Upper lobe of right lung (tissue), 1 donor: ENCODE measurements at regions not wholly inside any gene's neighbourhood (a gene's known extent, or its start where the extent isn't known, plus 50 kb on each side); places are given as distances from the start of the nearest gene placed in this dataset.

Source experiments
- ATAC-seq: fragments of 200-7000 bp; cut with Tn5 transposase; one replicate; pipeline ENCODE4 v1.9.1; 2020; ENCODE audit warnings: mild to moderate bottlenecking, moderate library complexity
- DNase-seq: peaks from one replicate; pipeline ENCODE4 v3.0.0-alpha.2; 2020
- H3K27ac ChIP-seq: fragments of 200-600 bp; one replicate; pipeline ENCODE4 v1.8.0; 2022
- H3K27me3 ChIP-seq: fragments of 200-600 bp; one replicate; pipeline ENCODE4 v1.8.0; 2022; ENCODE audit warnings: mild to moderate bottlenecking
- H3K36me3 ChIP-seq: fragments of 200-600 bp; one replicate; pipeline ENCODE4 v1.8.0; 2022
- H3K4me1 ChIP-seq: fragments of 200-600 bp; one replicate; pipeline ENCODE4 v1.8.0; 2022
- H3K4me3 ChIP-seq: fragments of 200-600 bp; one replicate; pipeline ENCODE4 v1.8.0; 2022; ENCODE audit warnings: mild to moderate bottlenecking
- H3K9me3 ChIP-seq: fragments of 200-600 bp; one replicate; pipeline ENCODE4 v1.8.0; 2022
- intact Hi-C: fragments of 100-400 bp; cut with DNase I; formaldehyde crosslinking; loops from one replicate; pipeline ENCODE4 v1.11.0; 2022
- TF ChIP-seq, protein P1 (sequence below): fragments of 200-600 bp; IDR thresholded peaks from one replicate; pipeline ENCODE4 v1.8.0; 2022; ENCODE audit warnings: antibody characterized with exemption
- donor health status: DM: no; HTN: yes; CAD: no; lungs with severe emphysema.

DNA sequence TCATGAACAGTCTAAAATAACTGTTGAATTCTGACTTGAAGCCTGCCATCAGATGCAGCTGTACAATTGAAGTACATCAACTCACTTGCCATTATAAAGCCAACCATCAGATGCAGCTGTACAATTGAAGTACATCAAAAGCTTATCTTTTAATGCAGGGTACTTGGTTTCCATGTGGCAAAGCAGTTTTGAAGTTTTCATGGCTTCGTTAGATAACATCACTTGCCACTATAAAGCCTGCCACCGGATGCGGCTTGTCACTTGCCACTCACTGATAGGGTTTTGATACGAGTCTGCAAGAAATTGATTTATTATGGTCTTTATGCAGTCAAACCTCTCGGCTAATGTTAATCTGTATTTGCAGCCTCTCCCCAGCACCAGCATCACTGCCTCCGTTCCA, 1605.8 kb downstream of the SUCLG1 start:
- Histone ChIP-seq H3K9me3 (no peaks in the 10 kb centered on the region), H3K4me3 (no peak overlapping the region), H3K36me3 (no peaks in the 10 kb centered on the region), H3K27me3 (no peaks in the 10 kb centered on the region), H3K27ac (no peak overlapping the region), H3K4me1 (no peaks in the 10 kb centered on the region)
- TF ChIP-seq, protein P1, sequence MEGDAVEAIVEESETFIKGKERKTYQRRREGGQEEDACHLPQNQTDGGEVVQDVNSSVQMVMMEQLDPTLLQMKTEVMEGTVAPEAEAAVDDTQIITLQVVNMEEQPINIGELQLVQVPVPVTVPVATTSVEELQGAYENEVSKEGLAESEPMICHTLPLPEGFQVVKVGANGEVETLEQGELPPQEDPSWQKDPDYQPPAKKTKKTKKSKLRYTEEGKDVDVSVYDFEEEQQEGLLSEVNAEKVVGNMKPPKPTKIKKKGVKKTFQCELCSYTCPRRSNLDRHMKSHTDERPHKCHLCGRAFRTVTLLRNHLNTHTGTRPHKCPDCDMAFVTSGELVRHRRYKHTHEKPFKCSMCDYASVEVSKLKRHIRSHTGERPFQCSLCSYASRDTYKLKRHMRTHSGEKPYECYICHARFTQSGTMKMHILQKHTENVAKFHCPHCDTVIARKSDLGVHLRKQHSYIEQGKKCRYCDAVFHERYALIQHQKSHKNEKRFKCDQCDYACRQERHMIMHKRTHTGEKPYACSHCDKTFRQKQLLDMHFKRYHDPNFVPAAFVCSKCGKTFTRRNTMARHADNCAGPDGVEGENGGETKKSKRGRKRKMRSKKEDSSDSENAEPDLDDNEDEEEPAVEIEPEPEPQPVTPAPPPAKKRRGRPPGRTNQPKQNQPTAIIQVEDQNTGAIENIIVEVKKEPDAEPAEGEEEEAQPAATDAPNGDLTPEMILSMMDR = no peak
- DNase-seq = no peak
- ATAC-seq = no peak
- intact Hi-C loops = no loop called here

DNA sequence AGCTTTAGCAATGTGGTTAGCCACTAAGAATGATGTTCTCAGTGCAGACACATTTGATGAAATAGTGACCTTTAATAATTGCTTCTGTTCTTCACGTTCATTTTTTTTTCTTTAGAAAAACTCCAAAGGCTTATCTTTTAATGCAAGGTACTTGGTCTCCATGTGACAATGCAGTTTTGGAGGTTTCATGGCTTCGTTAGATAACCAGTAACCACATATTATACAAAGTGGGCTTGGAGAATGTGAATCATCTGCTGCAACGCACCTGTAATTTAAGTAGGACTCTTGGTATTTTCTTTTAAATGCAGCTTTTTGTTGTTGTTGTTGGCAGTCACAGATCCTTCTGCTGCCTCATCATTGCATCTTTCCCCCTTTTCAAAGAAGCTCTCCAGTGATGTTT, 1606.3 kb downstream of the SUCLG1 start:
- Histone ChIP-seq H3K27ac (no peak overlapping the region), H3K36me3 (no peaks in the 10 kb centered on the region), H3K9me3 (no peaks in the 10 kb centered on the region), H3K27me3 (no peaks in the 10 kb centered on the region), H3K4me3 (no peak overlapping the region), H3K4me1 (no peaks in the 10 kb centered on the region)
- TF ChIP-seq, protein P1 = no peak
- intact Hi-C loops = no loop called here
- no peak for DNase-seq
- ATAC-seq = no peak

DNA sequence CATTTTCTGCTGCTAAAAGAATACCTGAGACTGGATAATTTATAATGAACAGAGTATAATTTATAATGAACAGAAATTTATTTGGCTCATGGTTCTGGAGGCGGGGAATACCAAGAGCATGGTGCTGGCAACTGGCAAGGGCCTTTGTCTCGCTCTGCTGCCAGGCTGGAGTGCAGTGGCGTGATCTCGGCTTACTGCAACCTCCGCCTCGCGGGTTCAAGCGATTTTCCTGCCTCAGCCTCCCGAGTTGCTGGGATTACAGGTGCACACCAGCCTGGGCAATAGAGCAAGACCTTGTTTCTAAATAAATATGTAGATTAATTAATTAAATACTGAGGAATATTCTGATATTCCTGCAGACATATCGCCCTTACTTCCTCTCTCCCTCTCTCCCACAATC, 1610.8 kb downstream of the SUCLG1 start:
- Histone ChIP-seq H3K36me3 (no peaks in the 10 kb centered on the region), H3K9me3 (no peaks in the 10 kb centered on the region), H3K4me3 (no peak overlapping the region), H3K4me1 (no peaks in the 10 kb centered on the region), H3K27me3 (no peaks in the 10 kb centered on the region), H3K27ac (no peak overlapping the region)
- TF ChIP-seq, protein P1 = no peak
- ATAC-seq (no peak), DNase-seq (no peak)
- intact Hi-C loops = no loop called here

DNA sequence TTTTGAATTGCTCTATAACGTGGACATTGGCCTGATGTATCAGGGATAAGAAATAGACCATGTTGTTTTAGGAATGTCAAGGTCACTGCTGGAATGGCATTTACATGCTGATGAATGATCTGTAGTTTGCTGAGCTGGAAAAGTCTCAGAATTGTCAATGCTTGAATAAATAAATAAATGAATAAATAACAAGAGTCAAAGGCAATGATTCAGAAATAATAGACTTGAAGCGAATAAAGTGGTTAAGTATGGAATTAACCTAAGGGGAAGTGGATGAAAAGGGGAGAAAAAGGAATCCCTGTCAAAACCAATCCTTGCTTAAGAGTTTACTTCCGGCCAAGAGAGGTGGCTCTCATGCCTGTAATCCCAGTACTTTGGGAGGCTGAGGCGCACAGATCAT, 1620.0 kb downstream of the SUCLG1 start:
- Histone ChIP-seq H3K27ac (no peak overlapping the region), H3K27me3 (no peaks in the 10 kb centered on the region), H3K36me3 (no peaks in the 10 kb centered on the region), H3K4me3 (no peak overlapping the region), H3K9me3 (no peaks in the 10 kb centered on the region), H3K4me1 (no peaks in the 10 kb centered on the region)
- intact Hi-C loops = no loop called here
- TF ChIP-seq, protein P1 = no peak
- ATAC-seq (no peak), DNase-seq (no peak)

DNA sequence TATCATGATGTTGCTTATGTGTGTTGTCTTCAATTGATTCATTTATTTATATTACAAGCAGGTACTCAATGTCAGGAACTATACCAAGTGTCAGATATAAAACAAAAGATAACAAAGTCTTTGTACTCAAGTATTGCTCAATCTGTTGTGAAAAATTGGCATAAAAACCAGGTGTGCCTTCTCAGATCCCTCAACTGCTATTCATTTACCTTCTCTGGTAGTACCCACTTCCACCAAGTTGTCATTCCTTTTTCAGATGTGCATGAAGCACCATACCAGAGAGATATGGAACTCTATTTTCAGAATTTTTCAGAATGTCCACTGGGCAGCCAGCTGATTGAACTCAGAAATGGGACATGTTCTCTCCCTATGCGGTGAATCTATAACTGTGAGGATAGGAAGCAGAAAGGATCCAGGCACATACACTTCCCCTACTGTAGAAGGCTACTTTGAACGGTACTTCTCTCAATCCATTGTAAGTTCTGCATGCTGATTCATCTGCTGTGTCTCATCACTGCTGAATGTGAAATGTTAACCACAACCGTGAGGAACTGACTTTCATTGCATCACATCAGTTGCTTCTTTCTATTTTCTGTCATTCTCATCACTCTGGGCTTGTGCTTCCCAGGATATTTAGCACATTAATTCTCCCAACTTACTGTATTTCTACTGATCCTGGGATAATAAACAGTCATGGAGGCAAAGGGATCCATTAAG, 1621.3 kb downstream of the SUCLG1 start:
- Histone ChIP-seq H3K4me1 (no peaks in the 10 kb centered on the region), H3K4me3 (no peak overlapping the region), H3K27me3 (no peaks in the 10 kb centered on the region), H3K27ac (no peak overlapping the region), H3K36me3 (no peaks in the 10 kb centered on the region), H3K9me3 (no peaks in the 10 kb centered on the region)
- TF ChIP-seq, protein P1 = no peak
- intact Hi-C loops = no loop called here
- ATAC-seq (no peak), DNase-seq (no peak)

DNA sequence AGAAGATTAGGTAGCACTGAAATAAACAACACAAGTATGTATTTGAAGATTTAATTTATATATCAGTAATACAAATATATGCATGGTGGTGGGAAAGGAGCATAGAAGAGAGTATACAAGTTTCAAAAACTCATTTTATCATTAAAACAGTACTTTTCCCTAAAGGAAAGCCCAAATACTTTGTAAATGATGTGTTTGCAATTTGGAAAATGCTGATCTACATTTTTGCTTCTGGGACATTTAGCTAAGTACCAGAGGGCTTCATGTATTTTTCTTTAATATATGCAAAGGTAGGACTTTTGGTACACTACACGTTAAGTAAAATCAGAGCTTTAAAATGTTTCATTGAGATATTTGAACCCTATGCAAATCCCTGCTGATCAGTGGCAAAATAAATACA, 1624.2 kb downstream of the SUCLG1 start:
- Histone ChIP-seq H3K4me3 (no peak overlapping the region), H3K4me1 (no peaks in the 10 kb centered on the region), H3K9me3 (no peaks in the 10 kb centered on the region), H3K27ac (no peak overlapping the region), H3K36me3 (no peaks in the 10 kb centered on the region), H3K27me3 (no peaks in the 10 kb centered on the region)
- ATAC-seq (no peak), DNase-seq (no peak)
- TF ChIP-seq, protein P1 = no peak
- intact Hi-C loops = no loop called here
